ENCODE measurements at regions not wholly inside any gene's neighbourhood (a gene's known extent, or its start where the extent isn't known, plus 50 kb on each side); places are given as distances from the start of the nearest gene placed in this dataset.

GRCh38 chr7:47685151-47685550 lies 103.2 kb upstream of the TNS3 start:
- H3K27me3 ChIP-seq (ENCODE audit: low read depth) = no peaks in the 10 kb centered on the region
- no peaks in the 10 kb centered on the region for H3K9me3 ChIP-seq
- no peak overlapping the region for H3K4me3 ChIP-seq
- intact Hi-C loops (cut with DNase I) = no loop called here
- DNase-seq = no peak
- no peak overlapping the region for H3K27ac ChIP-seq
- no peak for ATAC-seq
- no peaks in the 10 kb centered on the region for H3K36me3 ChIP-seq
- H3K4me1 ChIP-seq = no peaks in the 10 kb centered on the region
- TF ChIP-seq, protein P1, sequence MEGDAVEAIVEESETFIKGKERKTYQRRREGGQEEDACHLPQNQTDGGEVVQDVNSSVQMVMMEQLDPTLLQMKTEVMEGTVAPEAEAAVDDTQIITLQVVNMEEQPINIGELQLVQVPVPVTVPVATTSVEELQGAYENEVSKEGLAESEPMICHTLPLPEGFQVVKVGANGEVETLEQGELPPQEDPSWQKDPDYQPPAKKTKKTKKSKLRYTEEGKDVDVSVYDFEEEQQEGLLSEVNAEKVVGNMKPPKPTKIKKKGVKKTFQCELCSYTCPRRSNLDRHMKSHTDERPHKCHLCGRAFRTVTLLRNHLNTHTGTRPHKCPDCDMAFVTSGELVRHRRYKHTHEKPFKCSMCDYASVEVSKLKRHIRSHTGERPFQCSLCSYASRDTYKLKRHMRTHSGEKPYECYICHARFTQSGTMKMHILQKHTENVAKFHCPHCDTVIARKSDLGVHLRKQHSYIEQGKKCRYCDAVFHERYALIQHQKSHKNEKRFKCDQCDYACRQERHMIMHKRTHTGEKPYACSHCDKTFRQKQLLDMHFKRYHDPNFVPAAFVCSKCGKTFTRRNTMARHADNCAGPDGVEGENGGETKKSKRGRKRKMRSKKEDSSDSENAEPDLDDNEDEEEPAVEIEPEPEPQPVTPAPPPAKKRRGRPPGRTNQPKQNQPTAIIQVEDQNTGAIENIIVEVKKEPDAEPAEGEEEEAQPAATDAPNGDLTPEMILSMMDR (IDR thresholded peaks at IDR 0.05) = no peak

- Histone ChIP-seq H3K36me3 (no peaks in the 10 kb centered on the region), H3K9me3 (no peaks in the 10 kb centered on the region), H3K4me3 (no peak overlapping the region), H3K27me3 (ENCODE audit: low read depth) (no peaks in the 10 kb centered on the region), H3K4me1 (no peaks in the 10 kb centered on the region), H3K27ac (no peak overlapping the region)
- DNase-seq (no peak), ATAC-seq (no peak)
- intact Hi-C loops (cut with DNase I) = no loop called here
- TF ChIP-seq, protein P1 (IDR thresholded peaks at IDR 0.05) = no peak
Measured at GRCh38 chr7:47684728-47685127, 102.8 kb upstream of the TNS3 start.

- no peak for ATAC-seq
- no peak for DNase-seq
- intact Hi-C loops (cut with DNase I) = no loop called here
Measured at GRCh38 chr7:47683485-47683898, 101.6 kb upstream of the TNS3 start.

DNA sequence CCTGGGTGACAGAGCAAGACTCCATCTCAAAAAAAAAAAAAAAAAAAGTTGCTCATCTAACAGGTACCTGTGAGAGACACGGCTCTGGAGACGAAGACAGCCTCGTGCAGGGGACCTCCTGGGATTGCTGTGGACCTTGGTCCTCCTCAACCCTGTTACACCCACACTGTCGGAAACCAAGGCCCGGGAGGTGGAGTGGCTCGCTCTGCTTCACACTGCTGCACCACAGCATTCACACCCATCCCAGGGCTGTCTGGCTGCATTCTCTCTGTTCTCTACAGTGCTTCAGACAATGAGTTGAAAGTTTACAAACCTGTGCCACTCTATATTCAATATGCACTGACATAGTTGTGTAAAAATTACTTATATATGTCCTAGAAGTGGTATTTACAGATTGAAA lies 101.0 kb upstream of the TNS3 start:
- no peaks in the 10 kb centered on the region for H3K27me3 ChIP-seq (ENCODE audit: low read depth)
- TF ChIP-seq, protein P1 (IDR thresholded peaks at IDR 0.05) = no peak
- no peaks in the 10 kb centered on the region for H3K9me3 ChIP-seq
- ATAC-seq = no peak
- no peak for DNase-seq
- no peak overlapping the region for H3K27ac ChIP-seq
- no peak overlapping the region for H3K4me3 ChIP-seq
- no peaks in the 10 kb centered on the region for H3K36me3 ChIP-seq
- intact Hi-C loops (cut with DNase I) = no loop called here
- H3K4me1 ChIP-seq = peaks cover 4% of the 10 kb centered on the region

More at GRCh38 chr7:47683485-47683898, 101.6 kb upstream of the TNS3 start:
- no peaks in the 10 kb centered on the region for H3K36me3 ChIP-seq
- TF ChIP-seq, protein P1 (IDR thresholded peaks at IDR 0.05) = no peak
- no peaks in the 10 kb centered on the region for H3K9me3 ChIP-seq
- no peak overlapping the region for H3K4me3 ChIP-seq
- H3K27ac ChIP-seq = no peak overlapping the region
- no peaks in the 10 kb centered on the region for H3K27me3 ChIP-seq (ENCODE audit: low read depth)
- no peaks in the 10 kb centered on the region for H3K4me1 ChIP-seq

DNA sequence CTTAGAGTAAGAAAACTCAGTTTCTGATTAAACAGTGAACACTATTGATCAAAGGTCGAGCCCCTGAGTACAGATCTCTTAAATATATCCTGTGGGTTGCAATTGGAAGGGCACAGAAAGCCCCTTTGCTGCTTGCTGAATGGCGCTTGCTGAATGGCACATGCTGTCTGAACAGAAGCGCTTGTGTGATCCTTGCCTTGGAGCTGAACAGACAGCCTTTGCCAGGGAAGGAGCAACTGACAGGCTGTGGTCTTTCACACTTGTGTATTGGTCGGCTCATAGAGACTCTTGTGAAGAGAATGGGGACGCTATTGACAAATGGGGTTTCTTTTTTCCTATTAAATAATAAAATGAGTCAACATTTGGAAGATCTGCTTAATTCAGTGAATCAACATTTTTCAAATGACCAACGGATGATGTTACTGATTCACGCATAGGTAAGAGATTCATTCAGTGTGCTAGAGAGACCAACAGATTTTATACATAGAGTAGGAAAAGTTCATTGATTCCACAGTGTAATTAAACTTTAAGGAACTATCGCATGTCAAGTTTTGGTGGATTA lies 99.4 kb upstream of the TNS3 start:
- TF ChIP-seq, protein P1 (IDR thresholded peaks at IDR 0.05) = no peak
- Histone ChIP-seq H3K27me3 (ENCODE audit: low read depth) (no peaks in the 10 kb centered on the region), H3K4me3 (no peak overlapping the region), H3K36me3 (no peaks in the 10 kb centered on the region), H3K27ac (no peak overlapping the region), H3K9me3 (no peaks in the 10 kb centered on the region), H3K4me1 (peaks cover 4% of the 10 kb centered on the region)
- no peak for DNase-seq
- ATAC-seq = no peak
- intact Hi-C loops (cut with DNase I) = no loop called here
